Uterus (tissue), 2 donors: ENCODE measurements at regions not wholly inside any gene's neighbourhood (a gene's known extent, or its start where the extent isn't known, plus 50 kb on each side); places are given as distances from the start of the nearest gene placed in this dataset.

Source experiments
- POLR2A ChIP-seq, 2 donors: fragments of 450-650 bp; IDR thresholded peaks; one replicate each; pipeline ENCODE4 v1.6.1; 2016; ENCODE audit warnings: antibody characterized with exemption in 2 of 2, mild to moderate bottlenecking in 1 of 2, moderate library complexity in 1 of 2
- TF ChIP-seq, protein P1 (sequence below), 4 experiments: fragments of 200-600 bp in 2 of 4; fragments of 450-650 bp in 2 of 4; sonication (generic) in 2 of 4; IDR thresholded peaks; one replicate each; pipeline ENCODE4 v1.5.1; 2016 to 2019; ENCODE audit warnings: antibody characterized with exemption in 4 of 4, mild to moderate bottlenecking in 2 of 4, moderate library complexity in 1 of 4

- TF ChIP-seq POLR2A (IDR thresholded peaks at IDR 0.05) = no peak
- TF ChIP-seq, protein P1, sequence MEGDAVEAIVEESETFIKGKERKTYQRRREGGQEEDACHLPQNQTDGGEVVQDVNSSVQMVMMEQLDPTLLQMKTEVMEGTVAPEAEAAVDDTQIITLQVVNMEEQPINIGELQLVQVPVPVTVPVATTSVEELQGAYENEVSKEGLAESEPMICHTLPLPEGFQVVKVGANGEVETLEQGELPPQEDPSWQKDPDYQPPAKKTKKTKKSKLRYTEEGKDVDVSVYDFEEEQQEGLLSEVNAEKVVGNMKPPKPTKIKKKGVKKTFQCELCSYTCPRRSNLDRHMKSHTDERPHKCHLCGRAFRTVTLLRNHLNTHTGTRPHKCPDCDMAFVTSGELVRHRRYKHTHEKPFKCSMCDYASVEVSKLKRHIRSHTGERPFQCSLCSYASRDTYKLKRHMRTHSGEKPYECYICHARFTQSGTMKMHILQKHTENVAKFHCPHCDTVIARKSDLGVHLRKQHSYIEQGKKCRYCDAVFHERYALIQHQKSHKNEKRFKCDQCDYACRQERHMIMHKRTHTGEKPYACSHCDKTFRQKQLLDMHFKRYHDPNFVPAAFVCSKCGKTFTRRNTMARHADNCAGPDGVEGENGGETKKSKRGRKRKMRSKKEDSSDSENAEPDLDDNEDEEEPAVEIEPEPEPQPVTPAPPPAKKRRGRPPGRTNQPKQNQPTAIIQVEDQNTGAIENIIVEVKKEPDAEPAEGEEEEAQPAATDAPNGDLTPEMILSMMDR (IDR thresholded peaks at IDR 0.05) = no peak
Measured at GRCh38 chr9:32264170-32264864, 120.1 kb upstream of the ACO1 start.
